Endothelial cell of umbilical vein (primary cell): ENCODE measurements at regions not wholly inside any gene's neighbourhood (a gene's known extent, or its start where the extent isn't known, plus 50 kb on each side); places are given as distances from the start of the nearest gene placed in this dataset.

Experiments
- BruUV-seq: library from RNA; stranded (reverse); fragments of 400-500 nt; replicated peaks from 2 replicates; lab custom pipeline; 2021; lab: Mats Ljungman, UMichigan
- CTCF ChIA-PET: fragments of 300-600, 350-600 bp; sonication (Branson Sonifier 250); formaldehyde crosslinking; loops from one replicate; lab custom pipeline; 2021; ENCODE audit warnings: antibody characterized with exemption, inconsistent platforms; lab: Charles Lee
- POLR2A ChIA-PET: fragments of 300-600, 350-600 bp; sonication (Branson Sonifier 250); formaldehyde crosslinking; loops from one replicate; lab custom pipeline; 2021; ENCODE audit warnings: antibody characterized with exemption, inconsistent platforms; lab: Charles Lee
- DNase-seq: peaks from one replicate; pipeline ENCODE4 v3.0.0-alpha.2; 2011; ENCODE audit warnings: low read depth, low spot score
- FAIRE-seq: peaks from 2 replicates; lab custom pipeline; 2011; peaks lifted over from hg19 to GRCh38; lab: Jason Lieb, UNC
- H2AFZ ChIP-seq: 2 replicates; pipeline ENCODE4 v1.6.0; 2012; ENCODE audit warnings: low read depth, low read length, control low read depth, inconsistent platforms
- H3K27ac ChIP-seq: 2 replicates; pipeline ENCODE4 v1.5.1; 2011; ENCODE audit warnings: low read depth, mild to moderate bottlenecking, control low read depth, low read length, moderate library complexity; ENCODE audit not compliant: insufficient read depth
- H3K27me3 ChIP-seq, 2 experiments: 2 replicates each; pipeline versions ENCODE4 v1.6.0 to v1.6.1; 2011; ENCODE audit warnings: low read length in 2 of 2, mixed read lengths in 1 of 2; ENCODE audit not compliant: control insufficient read depth in 2 of 2, insufficient read depth in 2 of 2
- H3K36me3 ChIP-seq, 2 experiments: 2 replicates in 1 of 2; 3 replicates in 1 of 2; pipeline ENCODE4 v1.5.1; 2011; ENCODE audit warnings: low read length in 2 of 2, mild to moderate bottlenecking in 1 of 2, moderate library complexity in 1 of 2; ENCODE audit not compliant: control insufficient read depth in 2 of 2, insufficient read depth in 2 of 2; ENCODE audit errors: extremely low read depth in 1 of 2
- H3K4me1 ChIP-seq: 3 replicates; pipeline ENCODE4 v1.5.1; 2011; ENCODE audit warnings: mild to moderate bottlenecking, low read length; ENCODE audit not compliant: control insufficient read depth, insufficient read depth; ENCODE audit errors: extremely low read depth
- H3K4me2 ChIP-seq: 2 replicates; pipeline ENCODE4 v1.6.1; 2011; ENCODE audit warnings: low read length, control low read depth, mixed read lengths; ENCODE audit not compliant: insufficient read depth
- H3K4me3 ChIP-seq, 3 experiments: fragments of 200-600 bp in 1 of 3; sonication (generic), shearing (Covaris generic) in 1 of 3; replicated peaks in 1 of 3; 2 replicates each; pipeline ENCODE4 v1.5.1; 2011 to 2016; ENCODE audit warnings: control low read depth in 3 of 3, low read length in 3 of 3, mild to moderate bottlenecking in 2 of 3, inconsistent platforms in 1 of 3, low read depth in 1 of 3, moderate library complexity in 1 of 3; ENCODE audit not compliant: insufficient read depth in 1 of 3
- H3K79me2 ChIP-seq: 2 replicates; pipeline ENCODE4 v1.6.0; 2012; ENCODE audit warnings: low read length, inconsistent platforms; ENCODE audit not compliant: control insufficient read depth, insufficient read depth
- H3K9ac ChIP-seq: replicated peaks from 2 replicates; pipeline ENCODE3; 2011; ENCODE audit warnings: low read length, control low read depth; ENCODE audit not compliant: insufficient read depth; ENCODE audit errors: extremely low read depth
- H3K9me1 ChIP-seq: replicated peaks from 3 replicates; pipeline ENCODE4 v1.6.0; 2011; ENCODE audit warnings: mild to moderate bottlenecking, low read length; ENCODE audit not compliant: control insufficient read depth, insufficient read depth; ENCODE audit errors: extremely low read depth
- H3K9me3 ChIP-seq: replicated peaks from 2 replicates; pipeline ENCODE4 v1.5.1; 2012; ENCODE audit warnings: low read length, inconsistent platforms; ENCODE audit not compliant: control insufficient read depth, insufficient read depth
- H4K20me1 ChIP-seq: replicated peaks from 2 replicates; pipeline ENCODE3; 2011; ENCODE audit warnings: mild to moderate bottlenecking, low read length; ENCODE audit not compliant: control insufficient read depth, insufficient read depth; ENCODE audit errors: extremely low read depth
- CTCF ChIP-seq, 2 donors: IDR thresholded peaks; 1 replicate in 1 of 2; 2 replicates in 1 of 2; pipeline ENCODE4 v1.5.1; 2011; ENCODE audit warnings: low read length in 2 of 2, mild to moderate bottlenecking in 2 of 2, moderate library complexity in 2 of 2, control low read depth in 1 of 2, inconsistent platforms in 1 of 2, low read depth in 1 of 2; ENCODE audit not compliant: insufficient read depth in 1 of 2; ENCODE audit errors: extremely low read depth in 1 of 2
- EZH2 ChIP-seq: IDR thresholded peaks from 2 replicates; pipeline ENCODE4 v1.6.1; 2012; ENCODE audit warnings: borderline replicate concordance, low read depth, mild to moderate bottlenecking, moderate library complexity, low read length, inconsistent platforms; ENCODE audit not compliant: severe bottlenecking
- FOS ChIP-seq: IDR thresholded peaks from 2 replicates; pipeline ENCODE4 v1.6.1; 2011; ENCODE audit warnings: mild to moderate bottlenecking, low read length, moderate library complexity, borderline replicate concordance; ENCODE audit not compliant: insufficient read depth
- GATA2 ChIP-seq: IDR thresholded peaks from 2 replicates; pipeline ENCODE4 v1.7.0; 2011; ENCODE audit warnings: low read depth, mild to moderate bottlenecking, moderate library complexity, mixed read lengths, low read length; ENCODE audit not compliant: insufficient read length, insufficient read depth
- JUN ChIP-seq: IDR thresholded peaks from 2 replicates; pipeline ENCODE4 v1.6.1; 2011; ENCODE audit warnings: borderline replicate concordance, low read depth; ENCODE audit not compliant: insufficient read length, insufficient read depth
- MAX ChIP-seq: IDR thresholded peaks from 2 replicates; pipeline ENCODE4 v1.6.1; 2011; ENCODE audit not compliant: insufficient read depth, insufficient read length
- MYC ChIP-seq: IDR thresholded peaks from one replicate; pipeline ENCODE4 v1.6.1; 2011; ENCODE audit warnings: mild to moderate bottlenecking, low read depth, low read length
- POLR2A ChIP-seq: IDR thresholded peaks from 2 replicates; pipeline ENCODE4 v1.6.1; 2012; ENCODE audit warnings: low read depth, mild to moderate bottlenecking, control low read depth, low read length
- POLR2AphosphoS5 ChIP-seq: IDR thresholded peaks from 2 replicates; pipeline ENCODE4 v1.6.1; 2012; ENCODE audit warnings: low read depth, mild to moderate bottlenecking, control low read depth, low read length, moderate library complexity; ENCODE audit not compliant: insufficient read depth
- dilution Hi-C: fragments of 300-500 bp; cut with MboI; formaldehyde crosslinking; loops from one replicate; pipeline ENCODE4 v1.15.0; 2019; ENCODE audit warnings: low sequenced_read_pairs; ENCODE audit not compliant: extremely low pct_ligation_motif_present
- intact Hi-C: fragments of 100-400 bp; cut with micrococcal nuclease; formaldehyde crosslinking; loops from one replicate; pipeline ENCODE4 v1.10.0; 2022

- POLR2A ChIA-PET, result no interaction called here
- CTCF ChIA-PET, result no interaction called here
- no peak overlapping the region for H3K4me2 ChIP-seq
- intact Hi-C loops, result no loop called here
- no peak for TF ChIP-seq POLR2A
- dilution Hi-C loops, result no loop called here
- no peaks in the 10 kb centered on the region for H3K4me1 ChIP-seq
- H3K27ac ChIP-seq, result no peak overlapping the region
- no peak overlapping the region for H2AFZ ChIP-seq
- DNase-seq, result peak; percentile 62
- no peaks in the 10 kb centered on the region for H3K27me3 ChIP-seq
- H3K9me1 ChIP-seq, result no peaks in the 10 kb centered on the region
- no peak overlapping the region for H3K9ac ChIP-seq
- no TSS peak for BruUV-seq
- H3K9me3 ChIP-seq, result no peaks in the 10 kb centered on the region
- no peak overlapping the region for H3K4me3 ChIP-seq
- no peaks in the 10 kb centered on the region for H3K36me3 ChIP-seq
- H3K79me2 ChIP-seq, result no peaks in the 10 kb centered on the region
- no peak for FAIRE-seq
- H4K20me1 ChIP-seq, result no peaks in the 10 kb centered on the region
Measured at GRCh38 chr20:7654231-7654630, 286.0 kb downstream of the HAO1 start.

GRCh38 chr20:7656687-7657467 lies 283.4 kb downstream of the HAO1 start:
- BruUV-seq, result no TSS peak
- no peak overlapping the region for H3K27ac ChIP-seq
- H3K27me3 ChIP-seq, result no peaks in the 10 kb centered on the region
- H3K36me3 ChIP-seq, result no peaks in the 10 kb centered on the region
- intact Hi-C loops, result no loop called here
- no peaks in the 10 kb centered on the region for H3K9me3 ChIP-seq
- no peaks in the 10 kb centered on the region for H3K4me1 ChIP-seq
- H3K9ac ChIP-seq, result no peak overlapping the region
- no peak overlapping the region for H3K4me2 ChIP-seq
- no peak for DNase-seq
- dilution Hi-C loops, result no loop called here
- no peak for FAIRE-seq
- H3K9me1 ChIP-seq, result no peaks in the 10 kb centered on the region
- no peak overlapping the region for H2AFZ ChIP-seq
- no peaks in the 10 kb centered on the region for H3K79me2 ChIP-seq
- ChIA-PET POLR2A (no interaction called here), CTCF (interaction anchor here (1.0 to 1.6 kb wide), 5 partner anchors 8 to 36 kb away, joined by 3 to 4 read pairs (median 4); no protein-coding TSS in a partner anchor)
- TF ChIP-seq JUN, result no peak
- TF ChIP-seq FOS, result no peak
- TF ChIP-seq MAX, result no peak
- no peak for TF ChIP-seq MYC
- no peak for TF ChIP-seq GATA2
- TF ChIP-seq EZH2, result no peak
- no peak for TF ChIP-seq CTCF (IDR thresholded peaks at IDR 0.05; ENCODE audit: extremely low read depth in 1 of 2, insufficient read depth in 1 of 2, low read depth in 1 of 2, low read length in 2 of 2)
- TF ChIP-seq POLR2AphosphoS5, result no peak
- TF ChIP-seq POLR2A, result no peak
- no peaks in the 10 kb centered on the region for H4K20me1 ChIP-seq
- H3K4me3 ChIP-seq, result no peak overlapping the region
